HFF-Myc (cell line): ENCODE measurements at regions not wholly inside any gene's neighbourhood (a gene's known extent, or its start where the extent isn't known, plus 50 kb on each side); places are given as distances from the start of the nearest gene placed in this dataset.

Experiments used
- DNase-seq: peaks from one replicate; pipeline ENCODE4 v3.0.0-alpha.2; 2011; ENCODE audit warnings: low read depth; ENCODE audit errors: extremely low read depth
- H3K4me3 ChIP-seq: replicated peaks from 2 replicates; pipeline ENCODE4 v1.5.1; 2011; ENCODE audit warnings: low read depth, mild to moderate bottlenecking, control low read depth, low read length
- CTCF ChIP-seq: IDR thresholded peaks from 2 replicates; pipeline ENCODE4 v1.5.1; 2012; ENCODE audit warnings: mild to moderate bottlenecking, low read depth, low read length, control low read depth; ENCODE audit errors: missing control alignments

GRCh38 chr12:114779647-114780046, 95.7 kb upstream of the TBX3 start:
- DNase-seq: no peak
- no peak for TF ChIP-seq CTCF
- H3K4me3 ChIP-seq: no peak overlapping the region

GRCh38 chr12:114779186-114779585, 95.2 kb upstream of the TBX3 start:
- no peak for DNase-seq
- H3K4me3 ChIP-seq: no peak overlapping the region
- TF ChIP-seq CTCF: no peak

- H3K4me3 ChIP-seq: no peak overlapping the region
- peak; percentile 77 for DNase-seq
- no peak for TF ChIP-seq CTCF
These were observed 92.9 kb upstream of the TBX3 start for GRCh38 chr12:114776731-114777442.

- no peak for DNase-seq
- no peak for TF ChIP-seq CTCF
These were observed 90.7 kb upstream of the TBX3 start for GRCh38 chr12:114774699-114775098.

GRCh38 chr12:114774197-114774596, 90.2 kb upstream of the TBX3 start:
- TF ChIP-seq CTCF: no peak
- DNase-seq: no peak
- no peak overlapping the region for H3K4me3 ChIP-seq

More at GRCh38 chr12:114774699-114775098, 90.7 kb upstream of the TBX3 start:
- no peak overlapping the region for H3K4me3 ChIP-seq

- TF ChIP-seq CTCF: no peak
- no peak for DNase-seq
- H3K4me3 ChIP-seq: no peak overlapping the region
These were observed 86.3 kb upstream of the TBX3 start for GRCh38 chr12:114770323-114770722.

GRCh38 chr12:114769634-114770033, 85.7 kb upstream of the TBX3 start:
- TF ChIP-seq CTCF: no peak
- no peak for DNase-seq
- H3K4me3 ChIP-seq: no peak overlapping the region
